WTC11 (cell line): ENCODE measurements at regions not wholly inside any gene's neighbourhood (a gene's known extent, or its start where the extent isn't known, plus 50 kb on each side); places are given as distances from the start of the nearest gene placed in this dataset.

Source experiments
- ATAC-seq: fragments of 200-7000 bp; cut with Tn5 transposase; 2 replicates; pipeline ENCODE4 v1.10.0; 2021; ENCODE audit warnings: mild to moderate bottlenecking, moderate library complexity
- CTCF ChIA-PET: fragments of 300-600 bp; sonication (Branson Sonifier 250); formaldehyde crosslinking; loops from one replicate; lab custom pipeline; 2021; ENCODE audit warnings: antibody characterized with exemption; lab: Charles Lee
- POLR2A ChIA-PET: fragments of 350-600 bp; sonication (Branson Sonifier 250); formaldehyde crosslinking; loops from one replicate; lab custom pipeline; 2021; ENCODE audit warnings: antibody characterized with exemption; lab: Charles Lee
- DNase-seq: peaks from one replicate; pipeline ENCODE4 v3.0.0; 2021; ENCODE audit warnings: low spot score
- H3K27ac Mint-ChIP-seq: 2 replicates; pipeline ENCODE4 v1.8.0; 2021; ENCODE audit warnings: mixed read lengths
- H3K27me3 Mint-ChIP-seq: 2 replicates; pipeline ENCODE4 v1.8.0; 2021; ENCODE audit warnings: low read depth, mild to moderate bottlenecking, moderate library complexity, mixed read lengths
- H3K36me3 Mint-ChIP-seq: 2 replicates; pipeline ENCODE4 v1.8.0; 2021; ENCODE audit warnings: mixed read lengths
- H3K4me1 Mint-ChIP-seq: 2 replicates; pipeline ENCODE4 v1.8.0; 2022; ENCODE audit warnings: mixed read lengths
- H3K4me3 Mint-ChIP-seq: 2 replicates; pipeline ENCODE4 v1.8.0; 2021; ENCODE audit warnings: mild to moderate bottlenecking, moderate library complexity, mixed read lengths
- H3K9me3 Mint-ChIP-seq: 2 replicates; pipeline ENCODE4 v1.8.0; 2021; ENCODE audit warnings: mixed read lengths
- CBFB ChIP-seq: sonication (generic); formaldehyde crosslinking; IDR thresholded peaks from 2 replicates; pipeline ENCODE4 v1.8.1; 2022; ENCODE audit warnings: mild to moderate bottlenecking, low read depth, missing genetic modification reagents
- CTCF ChIP-seq: fragments of 200-600 bp; IDR thresholded peaks from 2 replicates; pipeline ENCODE4 v1.8.0; 2022; ENCODE audit warnings: antibody characterized with exemption
- FOXP4 ChIP-seq: sonication (generic); formaldehyde crosslinking; IDR thresholded peaks from 2 replicates; pipeline ENCODE4 v1.8.0; 2022; ENCODE audit warnings: mild to moderate bottlenecking, missing genetic modification reagents
- GABPB1 ChIP-seq: sonication (generic); formaldehyde crosslinking; IDR thresholded peaks from 2 replicates; pipeline ENCODE4 v1.8.1; 2023; ENCODE audit warnings: mild to moderate bottlenecking, missing genetic modification reagents
- GRHL2 ChIP-seq: fragments of 250-450 bp; sonication (Bioruptor Pico); IDR thresholded peaks from 2 replicates; pipeline ENCODE4 v1.8.0; 2022; ENCODE audit warnings: mild to moderate bottlenecking, moderate library complexity; ENCODE audit not compliant: insufficient replicate concordance, severe bottlenecking
- HMGA2 ChIP-seq: fragments of 250-450 bp; sonication (Bioruptor Pico); IDR thresholded peaks from 2 replicates; pipeline ENCODE4 v1.4.0; 2021; ENCODE audit warnings: mild to moderate bottlenecking, moderate library complexity
- MLX ChIP-seq: sonication (generic); formaldehyde crosslinking; IDR thresholded peaks from 2 replicates; pipeline ENCODE4 v1.8.1; 2023; ENCODE audit warnings: mild to moderate bottlenecking, missing genetic modification reagents, moderate library complexity
- MXD4 ChIP-seq: fragments of 250-450 bp; sonication (Bioruptor Pico); IDR thresholded peaks from 2 replicates; pipeline ENCODE4 v1.8.0; 2021; ENCODE audit warnings: mild to moderate bottlenecking, moderate library complexity, borderline replicate concordance
- NFATC4 ChIP-seq: fragments of 250-450 bp; sonication (Bioruptor Pico); IDR thresholded peaks from 2 replicates; pipeline ENCODE4 v1.9.0; 2021; ENCODE audit warnings: mild to moderate bottlenecking
- NFYB ChIP-seq: sonication (generic); formaldehyde crosslinking; conservative IDR thresholded peaks from 2 replicates; pipeline ENCODE4 v1.8.0; 2022; ENCODE audit warnings: low read depth, missing genetic modification reagents
- NR2C2 ChIP-seq: sonication (generic); formaldehyde crosslinking; IDR thresholded peaks from 2 replicates; pipeline ENCODE4 v1.8.0; 2022; ENCODE audit warnings: mild to moderate bottlenecking, missing genetic modification reagents
- OVOL2 ChIP-seq: fragments of 250-450 bp; sonication (Bioruptor Pico); IDR thresholded peaks from 2 replicates; pipeline ENCODE4 v1.9.0; 2021; ENCODE audit warnings: mild to moderate bottlenecking, borderline replicate concordance
- RORB ChIP-seq: fragments of 250-450 bp; sonication (Bioruptor Pico); IDR thresholded peaks from 2 replicates; pipeline ENCODE4 v1.9.0; 2021; ENCODE audit warnings: mild to moderate bottlenecking
- SMAD3 ChIP-seq: sonication (generic); formaldehyde crosslinking; IDR thresholded peaks from 2 replicates; pipeline ENCODE4 v1.8.0; 2022; ENCODE audit warnings: missing genetic modification reagents, mild to moderate bottlenecking, borderline replicate concordance
- SOX15 ChIP-seq: fragments of 250-450 bp; sonication (Bioruptor Pico); IDR thresholded peaks from 2 replicates; pipeline ENCODE4 v1.9.0; 2021; ENCODE audit warnings: mild to moderate bottlenecking
- SP1 ChIP-seq: sonication (generic); formaldehyde crosslinking; conservative IDR thresholded peaks from 2 replicates; pipeline ENCODE4 v1.8.1; 2022; ENCODE audit warnings: missing genetic modification reagents
- STAT6 ChIP-seq: sonication (generic); formaldehyde crosslinking; conservative IDR thresholded peaks from 2 replicates; pipeline ENCODE4 v1.8.1; 2023; ENCODE audit warnings: mild to moderate bottlenecking, low read depth, missing genetic modification reagents, moderate library complexity
- TP53 ChIP-seq: sonication (generic); formaldehyde crosslinking; IDR thresholded peaks from 2 replicates; pipeline ENCODE4 v1.8.1; 2023; ENCODE audit warnings: mild to moderate bottlenecking, missing genetic modification reagents
- USF1 ChIP-seq: sonication (generic); formaldehyde crosslinking; IDR thresholded peaks from 2 replicates; pipeline ENCODE4 v1.8.0; 2022; ENCODE audit warnings: mild to moderate bottlenecking, missing genetic modification reagents
- ZBTB21 ChIP-seq: sonication (generic); formaldehyde crosslinking; IDR thresholded peaks from 2 replicates; pipeline ENCODE4 v1.8.1; 2023; ENCODE audit warnings: mild to moderate bottlenecking, missing genetic modification reagents, borderline replicate concordance
- ZNF263 ChIP-seq: sonication (generic); formaldehyde crosslinking; IDR thresholded peaks from 2 replicates; pipeline ENCODE4 v1.8.1; 2022; ENCODE audit warnings: low read depth, mild to moderate bottlenecking, moderate library complexity, missing genetic modification reagents
- ZNF532 ChIP-seq: fragments of 250-450 bp; sonication (Bioruptor Pico); IDR thresholded peaks from 2 replicates; pipeline ENCODE4 v1.9.0; 2021; ENCODE audit warnings: mild to moderate bottlenecking, borderline replicate concordance

- no peaks in the 10 kb centered on the region for H3K4me1 Mint-ChIP-seq
- H3K27me3 Mint-ChIP-seq = no peaks in the 10 kb centered on the region
- no peak overlapping the region for H3K4me3 Mint-ChIP-seq
- TF ChIP-seq ZBTB21 (CRISPR knock-in tag) (no peak), CBFB (CRISPR knock-in tag) (no peak), ZNF263 (no peak), HMGA2 (no peak), USF1 (CRISPR knock-in tag) (no peak), MXD4 (no peak), GABPB1 (no peak), RORB (CRISPR knock-in tag) (no peak), NFYB (CRISPR knock-in tag) (no peak), STAT6 (no peak)
- POLR2A ChIA-PET = no interaction called here
- ATAC-seq (no peak), DNase-seq (no peak)
- no peak overlapping the region for H3K27ac Mint-ChIP-seq
- peaks cover 61% of the 10 kb centered on the region for H3K9me3 Mint-ChIP-seq
- CTCF ChIA-PET = no interaction called here
- H3K36me3 Mint-ChIP-seq = peaks cover 31% of the 10 kb centered on the region
Observed at GRCh38 chr16:73735954-73736353, 560.7 kb upstream of the PSMD7 start.

- Mint-ChIP-seq H3K27ac (no peak overlapping the region), H3K4me1 (no peaks in the 10 kb centered on the region), H3K27me3 (no peaks in the 10 kb centered on the region), H3K36me3 (peaks cover 31% of the 10 kb centered on the region), H3K9me3 (peaks cover 66% of the 10 kb centered on the region), H3K4me3 (no peak overlapping the region)
- POLR2A ChIA-PET = no interaction called here
- CTCF ChIA-PET = no interaction called here
- DNase-seq (no peak), ATAC-seq (no peak)
- TF ChIP-seq ZNF532 (no peak), SMAD3 (CRISPR knock-in tag) (no peak), CTCF (no peak), SOX15 (CRISPR knock-in tag) (no peak), MLX (CRISPR knock-in tag) (no peak), SP1 (CRISPR knock-in tag) (no peak), NFATC4 (CRISPR knock-in tag) (no peak), MXD4 (no peak), TP53 (CRISPR knock-in tag) (no peak), GRHL2 (CRISPR knock-in tag) (no peak), NR2C2 (no peak), NFYB (CRISPR knock-in tag) (no peak), OVOL2 (CRISPR knock-in tag) (no peak), FOXP4 (no peak)
Observed at GRCh38 chr16:73735018-73735417, 561.6 kb upstream of the PSMD7 start.
